ENCODE measurements at regions not wholly inside any gene's neighbourhood (a gene's known extent, or its start where the extent isn't known, plus 50 kb on each side); places are given as distances from the start of the nearest gene placed in this dataset.

GRCh38 chr13:82658811-82659210 is 1223.5 kb downstream of the SLITRK1 start:
- DNase-seq = no peak
- POLR2A ChIA-PET = no interaction called here
- Histone ChIP-seq H3K27me3 (replicated peaks in 2 of 5; ENCODE audit: control insufficient read depth in 4 of 5, insufficient read depth in 5 of 5, low read length in 4 of 5) (no peaks in the 10 kb centered on the region), H3K9me3 (ENCODE audit: control extremely low read depth in 1 of 5, control insufficient read depth in 4 of 5, insufficient read depth in 2 of 5, low read depth in 1 of 5, low read length in 4 of 5) (peaks cover 0 to 7% (median 0%) of the 10 kb centered on the region in 5 experiments), H3K4me1 (ENCODE audit: control extremely low read depth in 1 of 4, control insufficient read depth in 4 of 4, insufficient read depth in 4 of 4, low read length in 3 of 4) (no peaks in the 10 kb centered on the region), H3K36me3 (ENCODE audit: control insufficient read depth in 4 of 4, insufficient read depth in 4 of 4, low read length in 3 of 4) (no peaks in the 10 kb centered on the region), H3K4me3 (ENCODE audit: control insufficient read depth in 1 of 7, extremely low read depth in 1 of 7, insufficient read depth in 4 of 7, low read depth in 2 of 7, low read length in 6 of 7) (no peak overlapping the region), H3K27ac (ENCODE audit: insufficient read depth in 1 of 2, low read depth in 1 of 2, low read length in 2 of 2, poor library complexity in 1 of 2, severe bottlenecking in 2 of 2) (no peak overlapping the region)
- CTCF ChIA-PET = no interaction called here
- WGBS (ENCODE audit: insufficient coverage) = no CpG with 5 or more reads among the region's 1 CpG

GRCh38 chr13:82657471-82657870 is 1224.8 kb downstream of the SLITRK1 start:
- Histone ChIP-seq H3K27me3 (replicated peaks in 2 of 5; ENCODE audit: control insufficient read depth in 4 of 5, insufficient read depth in 5 of 5, low read length in 4 of 5) (no peaks in the 10 kb centered on the region), H3K9me3 (ENCODE audit: control extremely low read depth in 1 of 5, control insufficient read depth in 4 of 5, insufficient read depth in 2 of 5, low read depth in 1 of 5, low read length in 4 of 5) (peaks cover 0 to 7% (median 0%) of the 10 kb centered on the region in 5 experiments), H3K27ac (ENCODE audit: insufficient read depth in 1 of 2, low read depth in 1 of 2, low read length in 2 of 2, poor library complexity in 1 of 2, severe bottlenecking in 2 of 2) (no peak overlapping the region), H3K4me3 (ENCODE audit: control insufficient read depth in 1 of 7, extremely low read depth in 1 of 7, insufficient read depth in 4 of 7, low read depth in 2 of 7, low read length in 6 of 7) (no peak overlapping the region), H3K4me1 (ENCODE audit: control extremely low read depth in 1 of 4, control insufficient read depth in 4 of 4, insufficient read depth in 4 of 4, low read length in 3 of 4) (no peaks in the 10 kb centered on the region), H3K36me3 (ENCODE audit: control insufficient read depth in 4 of 4, insufficient read depth in 4 of 4, low read length in 3 of 4) (no peaks in the 10 kb centered on the region)
- WGBS (ENCODE audit: insufficient coverage) = 100% methylated on average over 3 of the region's 3 CpGs
- ChIA-PET POLR2A (no interaction called here), CTCF (no interaction called here)
- no peak for DNase-seq

GRCh38 chr13:82654861-82655855 is 1227.1 kb downstream of the SLITRK1 start:
- H3K27ac ChIP-seq (ENCODE audit: insufficient read depth in 1 of 2, low read depth in 1 of 2, low read length in 2 of 2, poor library complexity in 1 of 2, severe bottlenecking in 2 of 2) = no peak overlapping the region
- H3K36me3 ChIP-seq (ENCODE audit: control insufficient read depth in 4 of 4, insufficient read depth in 4 of 4, low read length in 3 of 4) = no peaks in the 10 kb centered on the region
- POLR2A ChIA-PET = no interaction called here
- CTCF ChIA-PET = interaction anchor here (0.7 kb wide), 1 partner anchor 46 kb away, joined by 3 read pairs; no protein-coding TSS in a partner anchor
- H3K4me1 ChIP-seq (ENCODE audit: control extremely low read depth in 1 of 4, control insufficient read depth in 4 of 4, insufficient read depth in 4 of 4, low read length in 3 of 4) = no peaks in the 10 kb centered on the region
- WGBS (ENCODE audit: insufficient coverage) = 99% methylated on average over 13 of the region's 16 CpGs
- H3K4me3 ChIP-seq (ENCODE audit: control insufficient read depth in 1 of 7, extremely low read depth in 1 of 7, insufficient read depth in 4 of 7, low read depth in 2 of 7, low read length in 6 of 7) = no peak overlapping the region
- no peak for DNase-seq
- H3K9me3 ChIP-seq (ENCODE audit: control extremely low read depth in 1 of 5, control insufficient read depth in 4 of 5, insufficient read depth in 2 of 5, low read depth in 1 of 5, low read length in 4 of 5) = peaks cover 0 to 7% (median 0%) of the 10 kb centered on the region in 5 experiments
- H3K27me3 ChIP-seq (replicated peaks in 2 of 5; ENCODE audit: control insufficient read depth in 4 of 5, insufficient read depth in 5 of 5, low read length in 4 of 5) = no peaks in the 10 kb centered on the region

DNA sequence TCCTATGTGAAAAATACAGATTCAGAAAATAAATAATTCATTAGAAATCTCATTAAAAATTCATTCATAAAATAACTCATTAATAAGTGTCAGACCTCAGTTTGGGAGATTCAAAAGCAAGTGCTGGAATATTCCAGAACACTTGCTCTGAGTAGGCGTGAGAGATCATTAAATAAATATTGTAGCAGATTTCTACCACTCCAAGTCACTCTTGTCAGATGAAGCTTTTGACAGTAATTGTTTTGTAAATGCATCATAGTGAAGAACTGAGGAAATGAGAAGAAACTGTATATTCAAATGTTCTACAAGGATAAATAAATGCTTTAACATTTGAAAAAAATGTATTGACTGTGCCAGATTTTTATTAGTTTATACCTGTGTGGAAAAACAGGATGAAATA is 1228.1 kb downstream of the SLITRK1 start:
- Histone ChIP-seq H3K4me1 (ENCODE audit: control extremely low read depth in 1 of 4, control insufficient read depth in 4 of 4, insufficient read depth in 4 of 4, low read length in 3 of 4) (no peaks in the 10 kb centered on the region), H3K27ac (ENCODE audit: insufficient read depth in 1 of 2, low read depth in 1 of 2, low read length in 2 of 2, poor library complexity in 1 of 2, severe bottlenecking in 2 of 2) (no peak overlapping the region), H3K9me3 (ENCODE audit: control extremely low read depth in 1 of 5, control insufficient read depth in 4 of 5, insufficient read depth in 2 of 5, low read depth in 1 of 5, low read length in 4 of 5) (peaks cover 0 to 7% (median 0%) of the 10 kb centered on the region in 5 experiments), H3K27me3 (replicated peaks in 2 of 5; ENCODE audit: control insufficient read depth in 4 of 5, insufficient read depth in 5 of 5, low read length in 4 of 5) (no peaks in the 10 kb centered on the region), H3K4me3 (ENCODE audit: control insufficient read depth in 1 of 7, extremely low read depth in 1 of 7, insufficient read depth in 4 of 7, low read depth in 2 of 7, low read length in 6 of 7) (no peak overlapping the region), H3K36me3 (ENCODE audit: control insufficient read depth in 4 of 4, insufficient read depth in 4 of 4, low read length in 3 of 4) (no peaks in the 10 kb centered on the region)
- WGBS (ENCODE audit: insufficient coverage) = 100% methylated on average over 1 of the region's 1 CpG
- POLR2A ChIA-PET = no interaction called here
- DNase-seq = no peak
- CTCF ChIA-PET = no interaction called here

- Histone ChIP-seq H3K4me3 (ENCODE audit: control insufficient read depth in 1 of 7, extremely low read depth in 1 of 7, insufficient read depth in 4 of 7, low read depth in 2 of 7, low read length in 6 of 7) (no peak overlapping the region), H3K36me3 (ENCODE audit: control insufficient read depth in 4 of 4, insufficient read depth in 4 of 4, low read length in 3 of 4) (no peaks in the 10 kb centered on the region), H3K27ac (ENCODE audit: insufficient read depth in 1 of 2, low read depth in 1 of 2, low read length in 2 of 2, poor library complexity in 1 of 2, severe bottlenecking in 2 of 2) (no peak overlapping the region), H3K9me3 (ENCODE audit: control extremely low read depth in 1 of 5, control insufficient read depth in 4 of 5, insufficient read depth in 2 of 5, low read depth in 1 of 5, low read length in 4 of 5) (no peaks in the 10 kb centered on the region), H3K27me3 (replicated peaks in 2 of 5; ENCODE audit: control insufficient read depth in 4 of 5, insufficient read depth in 5 of 5, low read length in 4 of 5) (no peaks in the 10 kb centered on the region), H3K4me1 (ENCODE audit: control extremely low read depth in 1 of 4, control insufficient read depth in 4 of 4, insufficient read depth in 4 of 4, low read length in 3 of 4) (peaks cover 0 to 3% (median 0%) of the 10 kb centered on the region in 4 experiments)
- 100% methylated on average over 1 of the region's 1 CpG for WGBS (ENCODE audit: insufficient coverage)
- POLR2A ChIA-PET = no interaction called here
- CTCF ChIA-PET = interaction anchor here (1.4 kb wide), 1 partner anchor 27 kb away, joined by 3 read pairs; no protein-coding TSS in a partner anchor
- DNase-seq = no peak
These were observed 1234.7 kb downstream of the SLITRK1 start for GRCh38 chr13:82647540-82647939.

DNA sequence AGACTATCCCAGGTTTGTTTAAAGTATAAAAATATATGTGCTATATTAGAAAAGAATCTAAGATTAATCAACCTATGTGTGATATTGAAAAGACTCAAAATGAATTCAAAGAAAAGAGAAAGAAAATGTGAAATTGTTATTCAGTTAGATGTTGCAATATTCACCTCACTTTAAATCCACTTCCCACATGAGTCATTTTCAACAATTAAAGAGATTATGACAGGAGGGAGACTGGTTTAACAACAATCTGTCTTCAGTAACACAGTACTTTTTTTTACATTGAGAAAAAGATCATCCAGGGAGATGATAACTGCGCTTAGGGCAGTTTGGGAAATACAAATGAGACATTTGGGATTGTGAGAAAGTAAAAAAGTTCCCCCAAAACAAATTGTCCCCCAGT is 1246.2 kb downstream of the SLITRK1 start:
- peak in 1 of 3 donors; percentile 1 for DNase-seq
- Histone ChIP-seq H3K27ac (ENCODE audit: insufficient read depth in 1 of 2, low read depth in 1 of 2, low read length in 2 of 2, poor library complexity in 1 of 2, severe bottlenecking in 2 of 2) (no peak overlapping the region), H3K4me3 (ENCODE audit: control insufficient read depth in 1 of 7, extremely low read depth in 1 of 7, insufficient read depth in 4 of 7, low read depth in 2 of 7, low read length in 6 of 7) (no peak overlapping the region), H3K27me3 (replicated peaks in 2 of 5; ENCODE audit: control insufficient read depth in 4 of 5, insufficient read depth in 5 of 5, low read length in 4 of 5) (no peaks in the 10 kb centered on the region), H3K36me3 (ENCODE audit: control insufficient read depth in 4 of 4, insufficient read depth in 4 of 4, low read length in 3 of 4) (no peaks in the 10 kb centered on the region), H3K9me3 (ENCODE audit: control extremely low read depth in 1 of 5, control insufficient read depth in 4 of 5, insufficient read depth in 2 of 5, low read depth in 1 of 5, low read length in 4 of 5) (peaks cover 0 to 4% (median 0%) of the 10 kb centered on the region in 5 experiments), H3K4me1 (ENCODE audit: control extremely low read depth in 1 of 4, control insufficient read depth in 4 of 4, insufficient read depth in 4 of 4, low read length in 3 of 4) (no peaks in the 10 kb centered on the region)
- WGBS (ENCODE audit: insufficient coverage) = no CpG with 5 or more reads among the region's 1 CpG
- ChIA-PET POLR2A (no interaction called here), CTCF (no interaction called here)

GRCh38 chr13:82634946-82635345 is 1247.3 kb downstream of the SLITRK1 start:
- H3K4me3 ChIP-seq (ENCODE audit: control insufficient read depth in 1 of 7, extremely low read depth in 1 of 7, insufficient read depth in 4 of 7, low read depth in 2 of 7, low read length in 6 of 7) = no peak overlapping the region
- no peaks in the 10 kb centered on the region for H3K36me3 ChIP-seq (ENCODE audit: control insufficient read depth in 4 of 4, insufficient read depth in 4 of 4, low read length in 3 of 4)
- POLR2A ChIA-PET = no interaction called here
- no peaks in the 10 kb centered on the region for H3K27me3 ChIP-seq (replicated peaks in 2 of 5; ENCODE audit: control insufficient read depth in 4 of 5, insufficient read depth in 5 of 5, low read length in 4 of 5)
- H3K27ac ChIP-seq (ENCODE audit: insufficient read depth in 1 of 2, low read depth in 1 of 2, low read length in 2 of 2, poor library complexity in 1 of 2, severe bottlenecking in 2 of 2) = no peak overlapping the region
- DNase-seq = no peak
- H3K9me3 ChIP-seq (ENCODE audit: control extremely low read depth in 1 of 5, control insufficient read depth in 4 of 5, insufficient read depth in 2 of 5, low read depth in 1 of 5, low read length in 4 of 5) = peaks cover 0 to 4% (median 0%) of the 10 kb centered on the region in 5 experiments
- H3K4me1 ChIP-seq (ENCODE audit: control extremely low read depth in 1 of 4, control insufficient read depth in 4 of 4, insufficient read depth in 4 of 4, low read length in 3 of 4) = no peaks in the 10 kb centered on the region
- CTCF ChIA-PET = no interaction called here
- WGBS (ENCODE audit: insufficient coverage) = no CpG with 5 or more reads among the region's 2 CpGs

All from common myeloid progenitor, CD34-positive (primary cell).